ENCODE measurements at regions not wholly inside any gene's neighbourhood (a gene's known extent, or its start where the extent isn't known, plus 50 kb on each side); places are given as distances from the start of the nearest gene placed in this dataset.

DNA sequence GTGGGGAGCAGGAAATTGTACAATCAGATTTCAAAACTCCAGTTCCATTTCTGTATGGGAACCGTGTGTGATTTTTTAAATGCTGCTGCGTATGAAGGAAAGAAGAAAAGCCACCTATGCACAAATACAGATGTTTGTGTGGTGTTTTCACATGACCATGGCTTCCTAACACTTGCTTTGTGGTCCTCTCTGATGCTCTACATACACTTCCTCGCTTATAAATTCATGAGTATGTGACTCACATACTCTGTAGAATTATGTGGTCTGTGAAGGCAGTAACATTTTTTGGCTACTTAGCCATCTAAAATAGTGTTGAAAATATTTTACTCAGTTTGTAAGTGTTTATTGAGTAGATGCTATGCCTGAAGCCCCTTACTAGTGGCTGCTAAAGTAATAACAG lies 119.8 kb upstream of the PDE10A start:
- no peak for TF ChIP-seq CTCF (IDR thresholded peaks at IDR 0.05)
- TF ChIP-seq POLR2A (IDR thresholded peaks at IDR 0.05), result no peak

All from right lobe of liver (tissue), 4 donors.